GM12873 (cell line): ENCODE measurements at regions not wholly inside any gene's neighbourhood (a gene's known extent, or its start where the extent isn't known, plus 50 kb on each side); places are given as distances from the start of the nearest gene placed in this dataset.

ENCODE experiments used
- CTCF ChIP-seq: IDR thresholded peaks from 2 replicates; pipeline ENCODE4 v1.5.1; 2012; ENCODE audit warnings: low read depth, mild to moderate bottlenecking, moderate library complexity, low read length, control low read depth; ENCODE audit not compliant: insufficient read depth; ENCODE audit errors: missing control alignments

- no peak for TF ChIP-seq CTCF
Measured at GRCh38 chr9:78664370-78664769, 367.4 kb downstream of the PSAT1 start.

- no peak for TF ChIP-seq CTCF
Measured at GRCh38 chr9:78666818-78667414, 370.0 kb downstream of the PSAT1 start.

- no peak for TF ChIP-seq CTCF
Measured at GRCh38 chr9:78668148-78668832, 371.4 kb downstream of the PSAT1 start.

- TF ChIP-seq CTCF = no peak
Measured at GRCh38 chr9:78669591-78669990, 372.7 kb downstream of the PSAT1 start.

- no peak for TF ChIP-seq CTCF
Measured at GRCh38 chr9:78671785-78672184, 374.9 kb downstream of the PSAT1 start.

GRCh38 chr9:78674874-78675273 lies 377.9 kb downstream of the PSAT1 start:
- no peak for TF ChIP-seq CTCF

- no peak for TF ChIP-seq CTCF
Measured at GRCh38 chr9:78676009-78676408, 379.1 kb downstream of the PSAT1 start.
